ENCODE measurements at regions not wholly inside any gene's neighbourhood (a gene's known extent, or its start where the extent isn't known, plus 50 kb on each side); places are given as distances from the start of the nearest gene placed in this dataset.

GRCh38 chrX:9196961-9197640 is 163.2 kb upstream of the FAM9B start:
- peak; percentile 19 for DNase-seq

GRCh38 chrX:9204560-9204959 is 170.6 kb upstream of the FAM9B start:
- DNase-seq: peak; percentile 10

- no peak for DNase-seq
Observed at GRCh38 chrX:9205599-9206223, 171.8 kb upstream of the FAM9B start.

GRCh38 chrX:9207142-9207541 is 173.2 kb upstream of the FAM9B start:
- no peak for DNase-seq

- no peak for DNase-seq
Observed at GRCh38 chrX:9211269-9211668, 177.3 kb upstream of the FAM9B start.

- DNase-seq: no peak
Observed at GRCh38 chrX:9221781-9222180, 187.9 kb upstream of the FAM9B start.

GRCh38 chrX:9222299-9222698 is 188.4 kb upstream of the FAM9B start:
- DNase-seq: no peak

GRCh38 chrX:9227276-9227675 is 193.3 kb upstream of the FAM9B start:
- peak; percentile 54 for DNase-seq

- DNase-seq: peak; percentile 49
Observed at GRCh38 chrX:9231491-9231890, 197.6 kb upstream of the FAM9B start.

- no peak for DNase-seq
Observed at GRCh38 chrX:9233141-9233540, 199.2 kb upstream of the FAM9B start.

GRCh38 chrX:9234315-9234714 is 200.4 kb upstream of the FAM9B start:
- no peak for DNase-seq

GRCh38 chrX:9235722-9236121 is 201.8 kb upstream of the FAM9B start:
- DNase-seq: no peak

- no peak for DNase-seq
Observed at GRCh38 chrX:9240956-9241355, 207.0 kb upstream of the FAM9B start.

GRCh38 chrX:9241427-9241826 is 207.5 kb upstream of the FAM9B start:
- DNase-seq: no peak

- no peak for DNase-seq
Observed at GRCh38 chrX:9249051-9249846, 215.3 kb upstream of the FAM9B start.

- no peak for DNase-seq
Observed at GRCh38 chrX:9252182-9252581, 212.7 kb upstream of the TBL1X start.

GRCh38 chrX:9253211-9253610 is 211.6 kb upstream of the TBL1X start:
- DNase-seq: no peak

GRCh38 chrX:9257718-9258420 is 207.0 kb upstream of the TBL1X start:
- no peak for DNase-seq

- no peak for DNase-seq
Observed at GRCh38 chrX:9258421-9259104, 206.3 kb upstream of the TBL1X start.

GRCh38 chrX:9260603-9261002 is 204.3 kb upstream of the TBL1X start:
- no peak for DNase-seq

- DNase-seq: no peak
Observed at GRCh38 chrX:9267415-9267814, 197.4 kb upstream of the TBL1X start.

- DNase-seq: no peak
Observed at GRCh38 chrX:9269134-9269533, 195.7 kb upstream of the TBL1X start.

Data from EL (cell line).